GM19351 (cell line): ENCODE measurements at regions not wholly inside any gene's neighbourhood (a gene's known extent, or its start where the extent isn't known, plus 50 kb on each side); places are given as distances from the start of the nearest gene placed in this dataset.
"Not testable (repeated sequence)": the region's sequence is repeated elsewhere in the genome, so short reads cannot be mapped to it uniquely, and the experiment has no call there.

Experiments
- ATAC-seq: cut with Tn5 transposase; IDR thresholded peaks from one replicate; pipeline ENCODE4 v1.9.1; 2021; ENCODE audit warnings: mild to moderate bottlenecking, moderate library complexity; ENCODE audit not compliant: unreplicated experiment

- no peak for ATAC-seq
These were observed 490.0 kb upstream of the TBL1XR1 start for GRCh38 chr3:177687291-177687690.

- no peak for ATAC-seq
These were observed 490.9 kb upstream of the TBL1XR1 start for GRCh38 chr3:177688152-177688551.

GRCh38 chr3:177689077-177689476, 491.8 kb upstream of the TBL1XR1 start:
- ATAC-seq, result no peak

GRCh38 chr3:177689869-177690268, 492.6 kb upstream of the TBL1XR1 start:
- no peak for ATAC-seq

- no peak for ATAC-seq
These were observed 493.0 kb upstream of the TBL1XR1 start for GRCh38 chr3:177690306-177690705.

- no peak for ATAC-seq
These were observed 495.2 kb upstream of the TBL1XR1 start for GRCh38 chr3:177692304-177692975.

- no peak for ATAC-seq
These were observed 496.5 kb upstream of the TBL1XR1 start for GRCh38 chr3:177693616-177694264.

GRCh38 chr3:177694316-177694715, 497.0 kb upstream of the TBL1XR1 start:
- ATAC-seq, result peak; percentile 53

- ATAC-seq, result no peak
These were observed 497.7 kb upstream of the TBL1XR1 start for GRCh38 chr3:177694951-177695350.

- ATAC-seq, result no peak
These were observed 502.8 kb upstream of the TBL1XR1 start for GRCh38 chr3:177700117-177700516.

- no peak for ATAC-seq
These were observed 506.5 kb upstream of the TBL1XR1 start for GRCh38 chr3:177703788-177704187.

- ATAC-seq, result no peak
These were observed 508.9 kb upstream of the TBL1XR1 start for GRCh38 chr3:177705976-177706823.

- not testable (repeated sequence) for ATAC-seq
These were observed 512.2 kb upstream of the TBL1XR1 start for GRCh38 chr3:177709470-177709869.

- no peak for ATAC-seq
These were observed 513.2 kb upstream of the TBL1XR1 start for GRCh38 chr3:177710506-177710905.

- no peak for ATAC-seq
These were observed 514.4 kb upstream of the TBL1XR1 start for GRCh38 chr3:177711637-177712036.

GRCh38 chr3:177713928-177714900, 516.9 kb upstream of the TBL1XR1 start:
- ATAC-seq, result no peak

- ATAC-seq, result no peak
These were observed 517.7 kb upstream of the TBL1XR1 start for GRCh38 chr3:177714945-177715344.

- no peak for ATAC-seq
These were observed 518.7 kb upstream of the TBL1XR1 start for GRCh38 chr3:177715980-177716379.

- not testable (repeated sequence) for ATAC-seq
These were observed 523.6 kb upstream of the TBL1XR1 start for GRCh38 chr3:177720927-177721326.
